GM12878 (cell line): ENCODE measurements at regions not wholly inside any gene's neighbourhood (a gene's known extent, or its start where the extent isn't known, plus 50 kb on each side); places are given as distances from the start of the nearest gene placed in this dataset.

Experiments used
- ATAC-seq: fragments of 200-7000 bp; cut with Tn5 transposase; 3 replicates; pipeline ENCODE4 v1.9.1; 2020; ENCODE audit warnings: mild to moderate bottlenecking, moderate library complexity
- BruUV-seq: library from RNA; stranded (reverse); fragments of 400-500 nt; replicated peaks from 2 replicates; lab custom pipeline; 2021; lab: Mats Ljungman, UMichigan
- CTCF ChIA-PET: fragments of 300-600 bp; sonication (Branson Sonifier 250); formaldehyde crosslinking; extraction: SDS; loops from one replicate; lab custom pipeline; 2021; ENCODE audit warnings: inconsistent platforms; lab: Yijun Ruan, JAX
- POLR2A ChIA-PET: fragments of 350-600 bp; formaldehyde crosslinking; extraction: SDS; loops from one replicate; lab custom pipeline; 2021; ENCODE audit warnings: inconsistent platforms; lab: Charles Lee
- RAD21 ChIA-PET: fragments of 300-600 bp; sonication (Branson Sonifier 250); formaldehyde crosslinking; loops from one replicate; lab custom pipeline; 2023; ENCODE audit warnings: antibody characterized with exemption; ENCODE audit not compliant: unreplicated experiment; lab: Charles Lee
- SMC1A ChIA-PET: fragments of 300-600 bp; sonication (Branson Sonifier 250); formaldehyde crosslinking; loops from one replicate; lab custom pipeline; 2023; ENCODE audit not compliant: unreplicated experiment, uncharacterized antibody; lab: Charles Lee
- DNase-seq: peaks from one replicate; pipeline ENCODE4 v3.0.0-alpha.2; 2011; ENCODE audit warnings: low read depth, low spot score
- FAIRE-seq: peaks from 3 replicates; lab custom pipeline; 2011; peaks lifted over from hg19 to GRCh38; lab: Jason Lieb, UNC
- H2AFZ ChIP-seq: 2 replicates; pipeline ENCODE4 v1.6.0; 2011; ENCODE audit warnings: low read depth, low read length, control low read depth; ENCODE audit not compliant: control insufficient read depth
- H3K27ac ChIP-seq: 2 replicates; pipeline ENCODE4 v1.5.1; 2011; ENCODE audit warnings: control low read depth; ENCODE audit not compliant: control insufficient read depth, insufficient read depth
- H3K27me3 ChIP-seq, 2 experiments: replicated peaks in 1 of 2; 2 replicates each; pipeline versions ENCODE4 v1.6.0 to v1.6.1; 2011; ENCODE audit warnings: low read length in 1 of 2; ENCODE audit not compliant: control insufficient read depth in 2 of 2, insufficient read depth in 2 of 2
- H3K36me3 ChIP-seq, 2 experiments: 2 replicates each; pipeline ENCODE4 v1.5.1; 2011; ENCODE audit warnings: low read length in 1 of 2; ENCODE audit not compliant: control insufficient read depth in 2 of 2, insufficient read depth in 2 of 2
- H3K4me1 ChIP-seq: 2 replicates; pipeline ENCODE4 v1.6.1; 2011; ENCODE audit warnings: mild to moderate bottlenecking, low read length, moderate library complexity, mixed read lengths; ENCODE audit not compliant: control insufficient read depth, insufficient read depth
- H3K4me2 ChIP-seq: 2 replicates; pipeline ENCODE4 v1.6.0; 2011; ENCODE audit warnings: control low read depth; ENCODE audit not compliant: control insufficient read depth, insufficient read depth
- H3K4me3 ChIP-seq: fragments of 200-600 bp; sonication (generic); 2 replicates; pipeline ENCODE4 v1.5.1; 2016
- H3K79me2 ChIP-seq: 2 replicates; pipeline ENCODE4 v1.6.0; 2011; ENCODE audit warnings: low read length; ENCODE audit not compliant: control insufficient read depth, insufficient read depth
- H3K9ac ChIP-seq: 2 replicates; pipeline ENCODE4 v1.8.0; 2011; ENCODE audit warnings: low read length, control low read depth, mixed read lengths; ENCODE audit not compliant: control insufficient read depth, insufficient read depth
- H3K9me3 ChIP-seq: replicated peaks from 3 replicates; pipeline ENCODE4 v1.5.1; 2011; ENCODE audit warnings: mild to moderate bottlenecking, low read length; ENCODE audit not compliant: control insufficient read depth, insufficient read depth
- H4K20me1 ChIP-seq: 2 replicates; pipeline ENCODE4 v1.6.0; 2011; ENCODE audit not compliant: control insufficient read depth, insufficient read depth
- ASH2L ChIP-seq: fragments of 300-600, 200-600 bp; sonication (generic); IDR thresholded peaks from 2 replicates; pipeline ENCODE4 v1.6.1; 2017; ENCODE audit warnings: low read depth, mild to moderate bottlenecking, borderline replicate concordance
- ATF3 ChIP-seq: IDR thresholded peaks from 2 replicates; pipeline ENCODE4 v1.6.1; 2011; ENCODE audit warnings: low read depth, mild to moderate bottlenecking, low read length, moderate library complexity, borderline replicate concordance; ENCODE audit errors: extremely low read depth
- EGR1 ChIP-seq, 2 experiments: IDR thresholded peaks; 1 replicate in 1 of 2; 2 replicates in 1 of 2; pipeline ENCODE4 v1.6.1; 2011 to 2012; ENCODE audit warnings: low read depth in 2 of 2, low read length in 2 of 2, borderline replicate concordance in 1 of 2, mild to moderate bottlenecking in 1 of 2, moderate library complexity in 1 of 2
- NBN ChIP-seq: fragments of 450-650 bp; IDR thresholded peaks from 2 replicates; pipeline ENCODE4 v1.6.1; 2016
- NFIC ChIP-seq: IDR thresholded peaks from 2 replicates; pipeline ENCODE4 v1.6.1; 2012; ENCODE audit warnings: low read depth, mild to moderate bottlenecking, inconsistent platforms, low read length, moderate library complexity
- NFXL1 ChIP-seq: fragments of 450-650 bp; IDR thresholded peaks from 2 replicates; pipeline ENCODE4 v1.6.1; 2017; ENCODE audit warnings: antibody characterized with exemption, mild to moderate bottlenecking, borderline replicate concordance
- POU2F2 ChIP-seq: IDR thresholded peaks from 3 replicates; pipeline ENCODE4 v1.6.1; 2011; ENCODE audit warnings: low read depth, mild to moderate bottlenecking, low read length, borderline replicate concordance
- RELA ChIP-seq: fragments of 450-650 bp; IDR thresholded peaks from 2 replicates; pipeline ENCODE4 v1.8.0; 2014; ENCODE audit warnings: borderline replicate concordance; ENCODE audit not compliant: partially characterized antibody
- RELB ChIP-seq: fragments of 450-650 bp; IDR thresholded peaks from 2 replicates; pipeline ENCODE4 v1.6.1; 2017; ENCODE audit warnings: low read depth, mild to moderate bottlenecking, moderate library complexity
- SUPT20H ChIP-seq: IDR thresholded peaks from 2 replicates; pipeline ENCODE4 v1.6.1; 2011; ENCODE audit warnings: low read depth, mild to moderate bottlenecking, low read length, moderate library complexity, borderline replicate concordance; ENCODE audit not compliant: control insufficient read depth
- TCF3 ChIP-seq: IDR thresholded peaks from 2 replicates; pipeline ENCODE4 v1.6.1; 2012; ENCODE audit warnings: low read depth, mild to moderate bottlenecking, low read length, borderline replicate concordance; ENCODE audit not compliant: insufficient read depth
- ZBTB33 ChIP-seq: fragments of 450-650 bp; IDR thresholded peaks from 2 replicates; pipeline ENCODE4 v1.6.1; 2017; ENCODE audit warnings: mild to moderate bottlenecking
- ZNF384 ChIP-seq: IDR thresholded peaks from 2 replicates; pipeline ENCODE4 v1.6.1; 2012; ENCODE audit warnings: low read depth, mild to moderate bottlenecking, low read length, improper control_type of control experiment, borderline replicate concordance
- WGBS: methylation state at CpG from one replicate; pipeline ENCODE4 v1.1.6; 2016; ENCODE audit warnings: low lambda C conversion rate; ENCODE audit not compliant: insufficient replicate concordance, insufficient coverage; ENCODE audit errors: missing lambda C conversion rate; 5-methylcytosine and 5-hydroxymethylcytosine counted together
- in situ Hi-C: fragments of 300-500 bp; cut with MboI; formaldehyde crosslinking; loops from 9 replicates; pipeline ENCODE4 v1.14.3; 2018; ENCODE audit warnings: mixed read lengths
- intact Hi-C: fragments of 100-400 bp; cut with micrococcal nuclease; formaldehyde crosslinking; loops from one replicate; pipeline ENCODE4 v1.14.2; 2022; ENCODE audit not compliant: unreplicated experiment

GRCh38 chr7:55690-56248, 136.6 kb upstream of the FAM20C start:
- FAIRE-seq (no peak), DNase-seq (no peak), ATAC-seq (no peak)
- ChIA-PET CTCF (no interaction called here), SMC1A (no interaction called here), POLR2A (no interaction called here), RAD21 (no interaction called here)
- no peak overlapping the region for H3K4me2 ChIP-seq
- no TSS peak for BruUV-seq
- 32% methylated on average over 9 of the region's 9 CpGs for WGBS
- in situ Hi-C loops (no loop called here), intact Hi-C loops (no loop called here)
- no peaks in the 10 kb centered on the region for H3K36me3 ChIP-seq
- no peaks in the 10 kb centered on the region for H3K27me3 ChIP-seq
- H3K9ac ChIP-seq, result no peak overlapping the region
- H3K27ac ChIP-seq, result no peak overlapping the region
- no peak overlapping the region for H3K4me3 ChIP-seq
- no peaks in the 10 kb centered on the region for H4K20me1 ChIP-seq
- H2AFZ ChIP-seq, result no peak overlapping the region
- TF ChIP-seq ASH2L, result no peak
- no peak for TF ChIP-seq ZNF384
- TF ChIP-seq EGR1 (IDR thresholded peaks at IDR 0.05; ENCODE audit: borderline replicate concordance in 1 of 2, low read depth in 2 of 2, low read length in 2 of 2), result no peak
- no peak for TF ChIP-seq NFXL1
- TF ChIP-seq POU2F2, result no peak
- TF ChIP-seq ATF3, result no peak
- no peak for TF ChIP-seq SUPT20H
- TF ChIP-seq NBN, result no peak
- no peak for TF ChIP-seq RELB
- TF ChIP-seq ZBTB33, result no peak
- no peak for TF ChIP-seq NFIC
- TF ChIP-seq TCF3, result no peak
- TF ChIP-seq RELA, result no peak
- no peaks in the 10 kb centered on the region for H3K79me2 ChIP-seq
- no peaks in the 10 kb centered on the region for H3K4me1 ChIP-seq
- no peaks in the 10 kb centered on the region for H3K9me3 ChIP-seq
